ENCODE measurements at regions not wholly inside any gene's neighbourhood (a gene's known extent, or its start where the extent isn't known, plus 50 kb on each side); places are given as distances from the start of the nearest gene placed in this dataset.

GRCh38 chr9:2979957-2980610, 136.2 kb upstream of the PUM3 start:
- TF ChIP-seq CTCF (IDR thresholded peaks at IDR 0.05 in 4 of 5, conservative IDR thresholded peaks at IDR 0.05 in 1 of 5) (no peak), POLR2A (IDR thresholded peaks at IDR 0.05) (no peak)

Measured in gastrocnemius medialis (tissue), 4 donors.